H1 (cell line): ENCODE measurements at regions not wholly inside any gene's neighbourhood (a gene's known extent, or its start where the extent isn't known, plus 50 kb on each side); places are given as distances from the start of the nearest gene placed in this dataset.

Experiments
- CTCF ChIA-PET: fragments of 300-600 bp; sonication (Branson Sonifier 250); formaldehyde crosslinking; loops from one replicate; lab custom pipeline; 2021; ENCODE audit not compliant: partially characterized antibody; lab: Charles Lee
- POLR2A ChIA-PET: fragments of 300-600 bp; sonication (Branson Sonifier 250); formaldehyde crosslinking; loops from one replicate; lab custom pipeline; 2021; ENCODE audit warnings: inconsistent platforms; ENCODE audit not compliant: partially characterized antibody; lab: Charles Lee
- DNase-seq, 2 experiments: peaks; one replicate each; pipeline versions ENCODE4 v3.0.0 to v3.0.0-alpha.2; 2010 to 2022; ENCODE audit warnings: low spot score in 2 of 2, low read depth in 1 of 2, mixed read lengths in 1 of 2
- FAIRE-seq: peaks from 2 replicates; lab custom pipeline; 2011; peaks lifted over from hg19 to GRCh38; lab: Jason Lieb, UNC
- H2AFZ ChIP-seq: 2 replicates; pipeline ENCODE4 v1.8.1; 2012; ENCODE audit warnings: low read length, inconsistent platforms
- H2AK5ac ChIP-seq: 2 replicates; pipeline ENCODE4 v1.6.1; 2013; ENCODE audit warnings: low read depth, low read length
- H2BK120ac ChIP-seq: replicated peaks from 2 replicates; pipeline ENCODE3; 2013; ENCODE audit warnings: low read depth, low read length, inconsistent platforms
- H2BK12ac ChIP-seq: 2 replicates; pipeline ENCODE4 v1.6.1; 2013; ENCODE audit warnings: low read depth, low read length
- H2BK15ac ChIP-seq: 2 replicates; pipeline ENCODE4 v1.6.1; 2013; ENCODE audit warnings: low read length
- H2BK20ac ChIP-seq: 2 replicates; pipeline ENCODE4 v1.6.1; 2013; ENCODE audit warnings: low read length
- H2BK5ac ChIP-seq: 2 replicates; pipeline ENCODE4 v1.6.1; 2013; ENCODE audit warnings: low read depth, low read length
- H3K14ac ChIP-seq: 2 replicates; pipeline ENCODE4 v1.6.1; 2013; ENCODE audit warnings: inconsistent platforms; ENCODE audit not compliant: insufficient read length
- H3K18ac ChIP-seq: 2 replicates; pipeline ENCODE4 v1.6.1; 2013; ENCODE audit warnings: low read length; ENCODE audit errors: extremely low read depth
- H3K23ac ChIP-seq: 2 replicates; pipeline ENCODE4 v1.6.1; 2013; ENCODE audit warnings: inconsistent platforms; ENCODE audit not compliant: insufficient read length
- H3K23me2 ChIP-seq: 2 replicates; pipeline ENCODE4 v1.6.1; 2013; ENCODE audit warnings: low read depth, low read length
- H3K27ac ChIP-seq: 2 replicates; pipeline ENCODE4 v1.6.1; 2011; ENCODE audit warnings: low read depth, low read length, inconsistent platforms
- H3K27me3 ChIP-seq, 4 experiments: replicated peaks in 1 of 4; 1 replicate in 1 of 4; 2 replicates in 3 of 4; pipeline versions ENCODE4 v1.6.1 to v1.8.1; 2011 to 2013; ENCODE audit warnings: low read length in 3 of 4, mild to moderate bottlenecking in 3 of 4, inconsistent platforms in 2 of 4, mixed read lengths in 2 of 4, moderate library complexity in 1 of 4; ENCODE audit not compliant: control insufficient read depth in 3 of 4, insufficient read depth in 3 of 4; ENCODE audit errors: extremely low read depth in 1 of 4
- H3K36me3 ChIP-seq, 4 experiments: 2 replicates each; pipeline versions ENCODE4 v1.6.1 to v1.8.1; 2011 to 2013; ENCODE audit warnings: mild to moderate bottlenecking in 4 of 4, low read length in 3 of 4, moderate library complexity in 2 of 4, control low read depth in 1 of 4, inconsistent platforms in 1 of 4; ENCODE audit not compliant: insufficient read depth in 4 of 4, control insufficient read depth in 2 of 4
- H3K4ac ChIP-seq: replicated peaks from 2 replicates; pipeline ENCODE3; 2013; ENCODE audit warnings: low read length, low read depth, mixed read lengths, inconsistent platforms; ENCODE audit not compliant: insufficient read length
- H3K4me1 ChIP-seq, 4 experiments: replicated peaks in 1 of 4; 1 replicate in 1 of 4; 2 replicates in 3 of 4; pipeline versions ENCODE4 v1.6.1 to v1.8.1; 2011 to 2013; ENCODE audit warnings: low read length in 3 of 4, inconsistent platforms in 2 of 4, mixed read lengths in 1 of 4; ENCODE audit not compliant: insufficient read depth in 4 of 4, control insufficient read depth in 3 of 4
- H3K4me2 ChIP-seq, 2 experiments: 2 replicates each; pipeline versions ENCODE4 v1.6.1 to v1.8.1; 2011 to 2013; ENCODE audit warnings: low read depth in 2 of 2, low read length in 2 of 2, control low read depth in 1 of 2, inconsistent platforms in 1 of 2, mild to moderate bottlenecking in 1 of 2; ENCODE audit not compliant: insufficient read depth in 1 of 2
- H3K4me3 ChIP-seq, 4 experiments: fragments of 200-600, 300-600 bp in 1 of 4; sonication (generic), shearing (Covaris generic), sonication (Bioruptor Twin) in 1 of 4; 2 replicates each; pipeline versions ENCODE4 v1.5.1 to v1.8.1; 2011 to 2016; ENCODE audit warnings: low read length in 4 of 4, low read depth in 3 of 4, control low read depth in 2 of 4, inconsistent platforms in 2 of 4, mild to moderate bottlenecking in 2 of 4, mixed read lengths in 1 of 4, moderate library complexity in 1 of 4; ENCODE audit not compliant: insufficient read depth in 2 of 4; ENCODE audit errors: extremely low read depth in 1 of 4
- H3K56ac ChIP-seq: replicated peaks from 2 replicates; pipeline ENCODE3; 2013; ENCODE audit warnings: low read depth, mild to moderate bottlenecking, mixed read lengths, low read length, inconsistent platforms; ENCODE audit not compliant: insufficient read length
- H3K79me1 ChIP-seq: 2 replicates; pipeline ENCODE4 v1.6.1; 2013; ENCODE audit warnings: low read depth, low read length, control low read depth
- H3K79me2 ChIP-seq, 2 experiments: 2 replicates each; pipeline versions ENCODE4 v1.6.1 to v1.8.1; 2012 to 2013; ENCODE audit warnings: low read length in 2 of 2, mild to moderate bottlenecking in 2 of 2, inconsistent platforms in 1 of 2; ENCODE audit not compliant: insufficient read depth in 2 of 2, control insufficient read depth in 1 of 2
- H3K9ac ChIP-seq, 4 experiments: replicated peaks in 1 of 4; 1 replicate in 1 of 4; 2 replicates in 3 of 4; pipeline versions ENCODE4 v1.6.1 to v1.8.1; 2011 to 2013; ENCODE audit warnings: low read depth in 3 of 4, low read length in 3 of 4, control low read depth in 2 of 4, mild to moderate bottlenecking in 2 of 4, moderate library complexity in 2 of 4, inconsistent platforms in 1 of 4; ENCODE audit errors: extremely low read depth in 1 of 4
- H3K9me3 ChIP-seq, 2 experiments: 2 replicates each; pipeline versions ENCODE4 v1.6.1 to v1.8.1; 2012 to 2013; ENCODE audit warnings: mild to moderate bottlenecking in 2 of 2, moderate library complexity in 2 of 2, control low read depth in 1 of 2, inconsistent platforms in 1 of 2, low read depth in 1 of 2, low read length in 1 of 2, mixed read lengths in 1 of 2; ENCODE audit not compliant: insufficient read depth in 2 of 2
- H4K20me1 ChIP-seq, 2 experiments: replicated peaks in 1 of 2; 2 replicates each; pipeline versions ENCODE3 to v1.8.1; 2011 to 2013; ENCODE audit warnings: inconsistent platforms in 2 of 2, low read length in 2 of 2, mild to moderate bottlenecking in 1 of 2; ENCODE audit not compliant: insufficient read depth in 2 of 2, control insufficient read depth in 1 of 2
- H4K5ac ChIP-seq: 2 replicates; pipeline ENCODE4 v1.6.1; 2013; ENCODE audit warnings: low read length, low read depth, mixed read lengths, inconsistent platforms; ENCODE audit not compliant: insufficient read length
- H4K8ac ChIP-seq: 2 replicates; pipeline ENCODE4 v1.8.0; 2013; ENCODE audit warnings: mild to moderate bottlenecking, moderate library complexity, low read length, inconsistent platforms; ENCODE audit not compliant: insufficient read depth; ENCODE audit errors: extremely low read depth
- H4K91ac ChIP-seq: replicated peaks from 2 replicates; pipeline ENCODE3; 2013; ENCODE audit warnings: low read length, mixed read lengths, inconsistent platforms; ENCODE audit not compliant: insufficient read length
- CBX5 ChIP-seq: fragments of 300-800, 300-1000 bp; sonication (generic); IDR thresholded peaks from 2 replicates; pipeline ENCODE4 v1.7.1; 2016; ENCODE audit warnings: antibody characterized with exemption, low read length, low read depth
- CHD1 ChIP-seq: IDR thresholded peaks from 2 replicates; pipeline ENCODE4 v1.6.1; 2012; ENCODE audit warnings: low read depth, low read length, improper control_type of control experiment
- CREB1 ChIP-seq: IDR thresholded peaks from 2 replicates; pipeline ENCODE4 v1.6.1; 2012; ENCODE audit warnings: inconsistent platforms
- EZH2 ChIP-seq: fragments of 200-600 bp; sonication (generic); IDR thresholded peaks from 2 replicates; pipeline ENCODE4 v1.7.1; 2012; ENCODE audit warnings: low read depth, mild to moderate bottlenecking, moderate library complexity, low read length, inconsistent platforms; ENCODE audit not compliant: severe bottlenecking
- GABPA ChIP-seq: IDR thresholded peaks from 2 replicates; pipeline ENCODE4 v1.6.1; 2011; ENCODE audit warnings: mild to moderate bottlenecking, low read length, moderate library complexity, borderline replicate concordance; ENCODE audit not compliant: insufficient read depth
- GTF2F1 ChIP-seq: IDR thresholded peaks from 2 replicates; pipeline ENCODE4 v1.6.1; 2012; ENCODE audit warnings: low read depth, low read length, improper control_type of control experiment, borderline replicate concordance
- JUN ChIP-seq: IDR thresholded peaks from 2 replicates; pipeline ENCODE4 v1.6.1; 2011; ENCODE audit warnings: low read depth, mild to moderate bottlenecking, improper control_type of control experiment, low read length
- JUND ChIP-seq: IDR thresholded peaks from 2 replicates; pipeline ENCODE4 v1.6.1; 2011; ENCODE audit warnings: mild to moderate bottlenecking, improper control_type of control experiment, low read length
- KDM1A ChIP-seq: fragments of 200-600, 300-600 bp; sonication (generic); IDR thresholded peaks from 2 replicates; pipeline ENCODE4 v1.7.1; 2016; ENCODE audit warnings: mild to moderate bottlenecking, low read length, borderline replicate concordance
- NANOG ChIP-seq: IDR thresholded peaks from 2 replicates; pipeline ENCODE4 v1.6.1; 2011; ENCODE audit warnings: low read length, low read depth, mild to moderate bottlenecking, inconsistent platforms; ENCODE audit not compliant: insufficient read depth, poor library complexity, severe bottlenecking
- RAD21 ChIP-seq, 2 experiments: IDR thresholded peaks in 1 of 2; conservative IDR thresholded peaks in 1 of 2; 2 replicates each; pipeline ENCODE4 v1.6.1; 2011; ENCODE audit warnings: low read depth in 2 of 2, low read length in 2 of 2, improper control_type of control experiment in 1 of 2, inconsistent platforms in 1 of 2, mild to moderate bottlenecking in 1 of 2, moderate library complexity in 1 of 2
- RXRA ChIP-seq: IDR thresholded peaks from 2 replicates; pipeline ENCODE4 v1.6.1; 2011; ENCODE audit warnings: low read depth, mild to moderate bottlenecking, low read length, moderate library complexity; ENCODE audit not compliant: insufficient read depth
- SIRT6 ChIP-seq: IDR thresholded peaks from one replicate; pipeline ENCODE4 v1.7.1; 2012; ENCODE audit warnings: low read length, inconsistent platforms
- SUZ12 ChIP-seq: fragments of 200-600 bp; sonication (generic); IDR thresholded peaks from 2 replicates; pipeline ENCODE4 v1.6.1; 2012; ENCODE audit warnings: mild to moderate bottlenecking, inconsistent platforms, low read length, moderate library complexity, mixed read lengths
- YY1 ChIP-seq: IDR thresholded peaks from 2 replicates; pipeline ENCODE4 v1.6.1; 2011; ENCODE audit warnings: low read depth, mild to moderate bottlenecking, low read length
- WGBS, 2 experiments: shearing (Covaris generic) in 1 of 2; methylation state at CpG; one replicate each; pipeline versions ENCODE4 v1.1.6 to v1.1.7; 2013 to 2015; ENCODE audit warnings: low lambda C conversion rate in 2 of 2, mixed read lengths in 2 of 2, inconsistent platforms in 1 of 2, low coverage in 1 of 2, missing lambda C conversion rate in 1 of 2; ENCODE audit not compliant: insufficient replicate concordance in 2 of 2, insufficient coverage in 1 of 2, insufficient read length in 1 of 2; ENCODE audit errors: extremely low coverage in 1 of 2, missing lambda C conversion rate in 1 of 2; 5-methylcytosine and 5-hydroxymethylcytosine counted together

DNA sequence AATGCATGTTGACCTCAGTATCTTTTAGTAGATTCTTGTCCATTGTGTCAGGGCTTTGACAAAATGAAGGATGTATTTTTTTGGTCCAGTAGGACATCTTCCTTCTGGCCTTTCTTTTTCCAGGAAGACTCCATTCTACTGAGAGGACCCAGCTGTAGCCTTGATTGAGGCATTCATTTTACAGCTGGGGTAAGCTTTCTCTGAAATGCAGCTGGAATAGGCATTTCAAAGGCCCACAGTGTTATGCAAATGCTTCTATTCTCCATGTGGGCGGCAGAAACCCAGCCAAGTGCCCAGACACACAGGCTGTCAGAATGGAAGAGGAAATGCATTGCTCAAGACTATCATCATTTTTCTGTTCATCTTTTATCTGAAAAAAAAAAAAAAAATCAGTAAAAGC lies 629.0 kb upstream of the CDH8 start:
- Histone ChIP-seq H3K14ac (no peak overlapping the region), H3K23me2 (no peaks in the 10 kb centered on the region), H2BK5ac (no peak overlapping the region), H2AFZ (no peak overlapping the region), H4K8ac (no peak overlapping the region), H3K4me3 (no peak overlapping the region), H2BK15ac (no peak overlapping the region), H3K79me1 (no peaks in the 10 kb centered on the region), H4K20me1 (no peaks in the 10 kb centered on the region), H3K9ac (no peak overlapping the region), H3K79me2 (no peaks in the 10 kb centered on the region), H3K23ac (no peak overlapping the region), H3K4me2 (peak overlapping the region; percentile 20 to 26; a peak in 1 of 4 replicates), H3K27ac (no peak overlapping the region), H2BK120ac (no peak overlapping the region), H3K4ac (no peak overlapping the region), H2BK20ac (no peak overlapping the region), H3K9me3 (no peaks in the 10 kb centered on the region), H3K18ac (no peak overlapping the region; the same call in 1 of the 2 replicates), H3K27me3 (no peaks in the 10 kb centered on the region), H3K56ac (no peak overlapping the region), H2AK5ac (no peak overlapping the region), H4K91ac (no peak overlapping the region), H3K36me3 (no peaks in the 10 kb centered on the region), H4K5ac (no peak overlapping the region), H2BK12ac (no peak overlapping the region), H3K4me1 (peaks cover 0 to 10% (median 2%) of the 10 kb centered on the region in 4 experiments; a peak in 6 of 7 replicates)
- peak; percentile 98 for FAIRE-seq
- POLR2A ChIA-PET: interaction anchor here (0.7 kb wide), 1 partner anchor 21 kb away, joined by 4 read pairs; no protein-coding TSS in a partner anchor
- peak in 1 of 2 experiments; percentile 31 for DNase-seq
- 7% methylated on average over 1 of the region's 1 CpG; no CpG with 5 or more reads in 1 of the 2 experiments for WGBS, 2 experiments
- CTCF ChIA-PET: interaction anchor here (0.6 kb wide), 1 partner anchor 76 kb away, joined by 3 read pairs; no protein-coding TSS in a partner anchor
- TF ChIP-seq CBX5 (no peak), JUN (no peak), NANOG (peak; percentile 73), RAD21 (IDR thresholded peaks at IDR 0.05 in 1 of 2, conservative IDR thresholded peaks at IDR 0.05 in 1 of 2; ENCODE audit: low read depth in 2 of 2, low read length in 2 of 2) (no peak), SUZ12 (no peak), RXRA (no peak), EZH2 (no peak), GTF2F1 (no peak), CREB1 (no peak), JUND (no peak), CHD1 (no peak), SIRT6 (no peak), KDM1A (no peak), YY1 (peak; percentile 75), GABPA (no peak)
